ENCODE measurements at regions not wholly inside any gene's neighbourhood (a gene's known extent, or its start where the extent isn't known, plus 50 kb on each side); places are given as distances from the start of the nearest gene placed in this dataset.

DNA sequence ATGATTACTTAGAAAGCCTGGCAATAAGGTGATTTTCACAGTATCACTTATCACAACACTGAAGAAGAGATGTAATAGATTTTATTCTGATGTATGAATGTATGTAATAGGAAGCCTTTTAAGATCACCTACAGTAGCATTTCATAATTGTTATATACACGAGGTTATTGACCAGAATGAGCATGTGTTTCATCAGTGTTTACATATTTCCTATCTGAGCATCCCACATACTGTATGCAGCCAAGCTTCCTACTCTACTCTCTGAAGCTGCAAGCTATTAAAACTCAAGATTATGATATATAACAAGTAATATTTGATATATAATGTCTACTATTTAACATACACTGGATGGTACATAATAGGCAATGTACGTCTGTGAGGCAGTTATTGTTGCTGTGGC, 190.9 kb upstream of the S100G start:
- H3K9me3 ChIP-seq (replicated peaks; ENCODE audit: control insufficient read depth, insufficient read depth, low read length), result no peaks in the 10 kb centered on the region
- CTCF ChIA-PET, result no interaction called here
- no peak for FAIRE-seq

More for the DNA sequence above, 190.9 kb upstream of the S100G start:
- ChIA-PET RAD21 (ENCODE audit: unreplicated experiment) (no interaction called here), POLR2A (no interaction called here), SMC1A (ENCODE audit: uncharacterized antibody, unreplicated experiment) (no interaction called here)
- Histone ChIP-seq H2AFZ (ENCODE audit: control insufficient read depth, low read depth, low read length) (no peak overlapping the region), H3K4me3 (no peak overlapping the region), H3K9ac (ENCODE audit: control insufficient read depth, insufficient read depth, low read length) (no peak overlapping the region), H3K27ac (ENCODE audit: control insufficient read depth, insufficient read depth) (no peak overlapping the region), H3K4me1 (ENCODE audit: control insufficient read depth, insufficient read depth, low read length) (no peaks in the 10 kb centered on the region), H3K36me3 (ENCODE audit: control insufficient read depth in 2 of 2, insufficient read depth in 2 of 2, low read length in 1 of 2) (no peaks in the 10 kb centered on the region), H3K79me2 (ENCODE audit: control insufficient read depth, insufficient read depth, low read length) (no peaks in the 10 kb centered on the region), H3K27me3 (replicated peaks in 1 of 2; ENCODE audit: control insufficient read depth in 2 of 2, insufficient read depth in 2 of 2, low read length in 1 of 2) (no peaks in the 10 kb centered on the region; a peak in 1 of 4 replicates), H3K4me2 (ENCODE audit: control insufficient read depth, insufficient read depth) (no peak overlapping the region), H4K20me1 (ENCODE audit: control insufficient read depth, insufficient read depth) (no peaks in the 10 kb centered on the region)
- WGBS (ENCODE audit: insufficient coverage, insufficient replicate concordance, low lambda C conversion rate, missing lambda C conversion rate), result 0% methylated on average over 2 of the region's 2 CpGs
- TF ChIP-seq, protein P1, sequence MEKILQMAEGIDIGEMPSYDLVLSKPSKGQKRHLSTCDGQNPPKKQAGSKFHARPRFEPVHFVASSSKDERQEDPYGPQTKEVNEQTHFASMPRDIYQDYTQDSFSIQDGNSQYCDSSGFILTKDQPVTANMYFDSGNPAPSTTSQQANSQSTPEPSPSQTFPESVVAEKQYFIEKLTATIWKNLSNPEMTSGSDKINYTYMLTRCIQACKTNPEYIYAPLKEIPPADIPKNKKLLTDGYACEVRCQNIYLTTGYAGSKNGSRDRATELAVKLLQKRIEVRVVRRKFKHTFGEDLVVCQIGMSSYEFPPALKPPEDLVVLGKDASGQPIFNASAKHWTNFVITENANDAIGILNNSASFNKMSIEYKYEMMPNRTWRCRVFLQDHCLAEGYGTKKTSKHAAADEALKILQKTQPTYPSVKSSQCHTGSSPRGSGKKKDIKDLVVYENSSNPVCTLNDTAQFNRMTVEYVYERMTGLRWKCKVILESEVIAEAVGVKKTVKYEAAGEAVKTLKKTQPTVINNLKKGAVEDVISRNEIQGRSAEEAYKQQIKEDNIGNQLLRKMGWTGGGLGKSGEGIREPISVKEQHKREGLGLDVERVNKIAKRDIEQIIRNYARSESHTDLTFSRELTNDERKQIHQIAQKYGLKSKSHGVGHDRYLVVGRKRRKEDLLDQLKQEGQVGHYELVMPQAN (conservative IDR thresholded peaks at IDR 0.05), result no peak
- no peak for TF ChIP-seq CBX5 (IDR thresholded peaks at IDR 0.05; ENCODE audit: low read depth)
- TF ChIP-seq, protein P2, sequence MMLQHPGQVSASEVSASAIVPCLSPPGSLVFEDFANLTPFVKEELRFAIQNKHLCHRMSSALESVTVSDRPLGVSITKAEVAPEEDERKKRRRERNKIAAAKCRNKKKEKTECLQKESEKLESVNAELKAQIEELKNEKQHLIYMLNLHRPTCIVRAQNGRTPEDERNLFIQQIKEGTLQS (IDR thresholded peaks at IDR 0.05; ENCODE audit: borderline replicate concordance, extremely low read depth, low read depth, low read length), result no peak
- TF ChIP-seq EGR1 (IDR thresholded peaks at IDR 0.05; ENCODE audit: borderline replicate concordance in 1 of 2, low read depth in 2 of 2, low read length in 2 of 2), result no peak
- TF ChIP-seq DPF2 (IDR thresholded peaks at IDR 0.05), result no peak
- TF ChIP-seq, protein P3, sequence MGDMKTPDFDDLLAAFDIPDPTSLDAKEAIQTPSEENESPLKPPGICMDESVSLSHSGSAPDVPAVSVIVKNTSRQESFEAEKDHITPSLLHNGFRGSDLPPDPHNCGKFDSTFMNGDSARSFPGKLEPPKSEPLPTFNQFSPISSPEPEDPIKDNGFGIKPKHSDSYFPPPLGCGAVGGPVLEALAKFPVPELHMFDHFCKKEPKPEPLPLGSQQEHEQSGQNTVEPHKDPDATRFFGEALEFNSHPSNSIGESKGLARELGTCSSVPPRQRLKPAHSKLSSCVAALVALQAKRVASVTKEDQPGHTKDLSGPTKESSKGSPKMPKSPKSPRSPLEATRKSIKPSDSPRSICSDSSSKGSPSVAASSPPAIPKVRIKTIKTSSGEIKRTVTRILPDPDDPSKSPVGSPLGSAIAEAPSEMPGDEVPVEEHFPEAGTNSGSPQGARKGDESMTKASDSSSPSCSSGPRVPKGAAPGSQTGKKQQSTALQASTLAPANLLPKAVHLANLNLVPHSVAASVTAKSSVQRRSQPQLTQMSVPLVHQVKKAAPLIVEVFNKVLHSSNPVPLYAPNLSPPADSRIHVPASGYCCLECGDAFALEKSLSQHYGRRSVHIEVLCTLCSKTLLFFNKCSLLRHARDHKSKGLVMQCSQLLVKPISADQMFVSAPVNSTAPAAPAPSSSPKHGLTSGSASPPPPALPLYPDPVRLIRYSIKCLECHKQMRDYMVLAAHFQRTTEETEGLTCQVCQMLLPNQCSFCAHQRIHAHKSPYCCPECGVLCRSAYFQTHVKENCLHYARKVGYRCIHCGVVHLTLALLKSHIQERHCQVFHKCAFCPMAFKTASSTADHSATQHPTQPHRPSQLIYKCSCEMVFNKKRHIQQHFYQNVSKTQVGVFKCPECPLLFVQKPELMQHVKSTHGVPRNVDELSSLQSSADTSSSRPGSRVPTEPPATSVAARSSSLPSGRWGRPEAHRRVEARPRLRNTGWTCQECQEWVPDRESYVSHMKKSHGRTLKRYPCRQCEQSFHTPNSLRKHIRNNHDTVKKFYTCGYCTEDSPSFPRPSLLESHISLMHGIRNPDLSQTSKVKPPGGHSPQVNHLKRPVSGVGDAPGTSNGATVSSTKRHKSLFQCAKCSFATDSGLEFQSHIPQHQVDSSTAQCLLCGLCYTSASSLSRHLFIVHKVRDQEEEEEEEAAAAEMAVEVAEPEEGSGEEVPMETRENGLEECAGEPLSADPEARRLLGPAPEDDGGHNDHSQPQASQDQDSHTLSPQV (IDR thresholded peaks at IDR 0.05), result no peak
- TF ChIP-seq BACH1 (IDR thresholded peaks at IDR 0.05; ENCODE audit: borderline replicate concordance), result no peak
- no peak for TF ChIP-seq CEBPB (IDR thresholded peaks at IDR 0.05; ENCODE audit: borderline replicate concordance in 1 of 2, low read depth in 2 of 2, low read length in 2 of 2)
- no peak for TF ChIP-seq JUNB (IDR thresholded peaks at IDR 0.05)
- no peak for TF ChIP-seq ZNF622 (IDR thresholded peaks at IDR 0.05)
- no peak for TF ChIP-seq ZSCAN29 (IDR thresholded peaks at IDR 0.05)
- TF ChIP-seq RFX5 (IDR thresholded peaks at IDR 0.05; ENCODE audit: low read depth, low read length), result no peak
- TF ChIP-seq RBBP5 (conservative IDR thresholded peaks at IDR 0.05), result no peak
- TF ChIP-seq YY1 (IDR thresholded peaks at IDR 0.05; ENCODE audit: low read depth, low read length), result no peak
- ATAC-seq (no peak), DNase-seq (ENCODE audit: low read depth, low spot score) (no peak)
- in situ Hi-C loops (cut with MboI) (no loop called here), intact Hi-C loops (cut with micrococcal nuclease; ENCODE audit: unreplicated experiment) (no loop called here)
- BruUV-seq (replicated peaks), result no TSS peak

All from GM12878 (cell line).